Activated CD8-positive, alpha-beta memory T cell treated with anti-CD3 and anti-CD28 coated beads for 4 hours (primary cell): ENCODE measurements at regions not wholly inside any gene's neighbourhood (a gene's known extent, or its start where the extent isn't known, plus 50 kb on each side); places are given as distances from the start of the nearest gene placed in this dataset.

ENCODE experiments used
- DNase-seq, 2 donors: peaks; one replicate each; pipeline ENCODE4 v3.0.0-alpha.2; 2020; ENCODE audit warnings: low read depth in 2 of 2

GRCh38 chr6:150299873-150300485 is 68.8 kb upstream of the IYD start:
- no peak for DNase-seq

GRCh38 chr6:150301846-150302519 is 66.8 kb upstream of the IYD start:
- no peak for DNase-seq

- no peak for DNase-seq
Measured at GRCh38 chr6:150302520-150303176, 66.2 kb upstream of the IYD start.

GRCh38 chr6:150303256-150303655 is 65.6 kb upstream of the IYD start:
- DNase-seq = no peak

- DNase-seq = no peak
Measured at GRCh38 chr6:150304429-150304828, 64.4 kb upstream of the IYD start.

- DNase-seq = no peak
Measured at GRCh38 chr6:150306290-150306689, 62.5 kb upstream of the IYD start.

- no peak for DNase-seq
Measured at GRCh38 chr6:150307520-150307919, 61.3 kb upstream of the IYD start.

GRCh38 chr6:150308812-150309645 is 59.8 kb upstream of the IYD start:
- no peak for DNase-seq

GRCh38 chr6:150310539-150310938 is 58.3 kb upstream of the IYD start:
- DNase-seq = no peak

- DNase-seq = peak; percentile 5 to 8
Measured at GRCh38 chr6:150311149-150311944, 57.5 kb upstream of the IYD start.

GRCh38 chr6:150312395-150312794 is 56.4 kb upstream of the IYD start:
- no peak for DNase-seq

- DNase-seq = no peak
Measured at GRCh38 chr6:150312844-150313584, 55.8 kb upstream of the IYD start.

GRCh38 chr6:150313781-150314180 is 55.0 kb upstream of the IYD start:
- DNase-seq = no peak

- DNase-seq = no peak
Measured at GRCh38 chr6:150314230-150315188, 54.3 kb upstream of the IYD start.

GRCh38 chr6:150315626-150316025 is 53.2 kb upstream of the IYD start:
- DNase-seq = no peak

GRCh38 chr6:150316936-150317335 is 51.9 kb upstream of the IYD start:
- DNase-seq = no peak
